SK-N-SH (cell line): ENCODE measurements at regions not wholly inside any gene's neighbourhood (a gene's known extent, or its start where the extent isn't known, plus 50 kb on each side); places are given as distances from the start of the nearest gene placed in this dataset.

Source experiments
- CTCF ChIA-PET: fragments of 300-600, 350-600 bp; formaldehyde crosslinking; extraction: SDS; loops from one replicate; lab custom pipeline; 2021; lab: Yijun Ruan, JAX
- POLR2A ChIA-PET: fragments of 350-600 bp; sonication (Branson Sonifier 250); formaldehyde crosslinking; extraction: SDS; loops from one replicate; lab custom pipeline; 2020; ENCODE audit warnings: antibody characterized with exemption, inconsistent platforms; lab: Yijun Ruan, JAX
- DNase-seq: peaks from one replicate; pipeline ENCODE4 v3.0.0; 2012
- H2AFZ ChIP-seq: fragments of 200-600 bp; sonication (generic); 2 replicates; pipeline ENCODE4 v1.8.1; 2016; ENCODE audit warnings: antibody characterized with exemption, mild to moderate bottlenecking, low read depth
- H3F3A ChIP-seq: fragments of 200-600 bp; sonication (generic); replicated peaks from 2 replicates; pipeline ENCODE3; 2016; ENCODE audit warnings: antibody characterized with exemption, mild to moderate bottlenecking; ENCODE audit not compliant: insufficient read depth
- H3K27ac ChIP-seq, 2 experiments: fragments of 200-500 bp in 1 of 2; fragments of 200-600 bp in 1 of 2; sonication (Bioruptor generic) in 1 of 2; sonication (generic), shearing (Covaris generic) in 1 of 2; 2 replicates each; pipeline versions ENCODE4 v1.5.1 to v1.6.1; 2014 to 2016; ENCODE audit warnings: low read depth in 2 of 2, inconsistent platforms in 1 of 2, low read length in 1 of 2, mild to moderate bottlenecking in 1 of 2, mixed read lengths in 1 of 2
- H3K27me3 ChIP-seq: fragments of 200-600 bp; sonication (generic), shearing (Covaris generic); 2 replicates; pipeline ENCODE4 v1.6.1; 2016; ENCODE audit warnings: mixed run types; ENCODE audit not compliant: insufficient read depth
- H3K36me3 ChIP-seq, 2 experiments: fragments of 200-500 bp in 1 of 2; fragments of 200-600 bp in 1 of 2; sonication (Bioruptor generic) in 1 of 2; sonication (generic) in 1 of 2; replicated peaks in 1 of 2; 2 replicates each; pipeline versions ENCODE3 to v1.5.1; 2014 to 2016; ENCODE audit warnings: low read length in 1 of 2, mild to moderate bottlenecking in 1 of 2; ENCODE audit not compliant: insufficient read depth in 2 of 2, control insufficient read depth in 1 of 2
- H3K4me1 ChIP-seq, 2 experiments: fragments of 200-500 bp in 1 of 2; fragments of 200-600 bp in 1 of 2; sonication (Bioruptor generic) in 1 of 2; sonication (generic), shearing (Covaris generic) in 1 of 2; 2 replicates each; pipeline versions ENCODE4 v1.5.1 to v1.6.1; 2014 to 2016; ENCODE audit warnings: low read depth in 1 of 2, low read length in 1 of 2, mixed run types in 1 of 2; ENCODE audit not compliant: insufficient read depth in 2 of 2, control insufficient read depth in 1 of 2
- H3K4me2 ChIP-seq: fragments of 200-600 bp; sonication (generic), shearing (Covaris generic); 2 replicates; pipeline ENCODE4 v1.6.1; 2017; ENCODE audit warnings: mixed run types
- H3K4me3 ChIP-seq, 2 experiments: fragments of 200-500 bp in 1 of 2; fragments of 200-600 bp in 1 of 2; sonication (Bioruptor generic) in 1 of 2; sonication (generic), shearing (Covaris generic) in 1 of 2; 2 replicates each; pipeline versions ENCODE4 v1.5.1 to v1.8.1; 2014 to 2016; ENCODE audit warnings: low read depth in 2 of 2, inconsistent platforms in 1 of 2, low read length in 1 of 2, mild to moderate bottlenecking in 1 of 2, mixed read lengths in 1 of 2, moderate library complexity in 1 of 2
- H3K79me2 ChIP-seq: fragments of 200-600 bp; sonication (generic); 2 replicates; pipeline ENCODE4 v1.8.1; 2017; ENCODE audit warnings: mild to moderate bottlenecking; ENCODE audit not compliant: insufficient read depth
- H3K9ac ChIP-seq: fragments of 200-600 bp; sonication (generic); 2 replicates; pipeline ENCODE4 v1.6.1; 2017; ENCODE audit warnings: mixed run types
- H3K9me2 ChIP-seq: fragments of 200-600 bp; sonication (generic); 2 replicates; pipeline ENCODE4 v1.6.1; 2017; ENCODE audit warnings: mixed run types
- H3K9me3 ChIP-seq: fragments of 200-600 bp; sonication (generic); 2 replicates; pipeline ENCODE4 v1.6.1; 2017; ENCODE audit warnings: mixed run types, mild to moderate bottlenecking, moderate library complexity
- H4K20me1 ChIP-seq: fragments of 200-600 bp; sonication (generic); 2 replicates; pipeline ENCODE4 v1.6.1; 2017; ENCODE audit warnings: mild to moderate bottlenecking, mixed run types; ENCODE audit not compliant: insufficient read depth
- CHD2 ChIP-seq: fragments of 150-350 bp; IDR thresholded peaks from 2 replicates; pipeline ENCODE4 v1.6.1; 2018; ENCODE audit warnings: low read length; ENCODE audit not compliant: partially characterized antibody
- ELF1 ChIP-seq: IDR thresholded peaks from 2 replicates; pipeline ENCODE4 v1.4.0; 2012
- FOSL2 ChIP-seq: IDR thresholded peaks from 2 replicates; pipeline ENCODE4 v1.4.0; 2012; ENCODE audit warnings: low read depth, mild to moderate bottlenecking, moderate library complexity, borderline replicate concordance
- FOXJ3 ChIP-seq: sonication (generic); formaldehyde crosslinking; IDR thresholded peaks from 2 replicates; pipeline ENCODE4 v1.5.1; 2020; ENCODE audit warnings: mild to moderate bottlenecking, missing genetic modification reagents
- FOXM1 ChIP-seq: IDR thresholded peaks from 2 replicates; pipeline ENCODE4 v1.4.0; 2012; ENCODE audit warnings: low read depth, mild to moderate bottlenecking
- GABPA ChIP-seq: IDR thresholded peaks from 2 replicates; pipeline ENCODE4 v1.4.0; 2012; ENCODE audit warnings: low read depth, mild to moderate bottlenecking
- JUND ChIP-seq: IDR thresholded peaks from 2 replicates; pipeline ENCODE4 v1.4.0; 2012
- MEF2A ChIP-seq: IDR thresholded peaks from 2 replicates; pipeline ENCODE4 v1.4.0; 2012; ENCODE audit warnings: low read depth, borderline replicate concordance
- MXI1 ChIP-seq: IDR thresholded peaks from 2 replicates; pipeline ENCODE4 v1.6.1; 2012; ENCODE audit warnings: mild to moderate bottlenecking, low read depth, low read length, improper control_type of control experiment
- PBX3 ChIP-seq: IDR thresholded peaks from 2 replicates; pipeline ENCODE4; 2012
- POLR2AphosphoS5 ChIP-seq: IDR thresholded peaks from 2 replicates; pipeline ENCODE4 v1.6.1; 2012; ENCODE audit warnings: low read depth, low read length
- RAD21 ChIP-seq: IDR thresholded peaks from 2 replicates; pipeline ENCODE4 v1.6.1; 2012; ENCODE audit warnings: mild to moderate bottlenecking, low read length
- RCOR1 ChIP-seq: fragments of 150-350 bp; IDR thresholded peaks from 2 replicates; pipeline ENCODE4 v1.6.1; 2017; ENCODE audit warnings: antibody characterized with exemption, low read length
- RXRA ChIP-seq: IDR thresholded peaks from 2 replicates; pipeline ENCODE4 v1.4.0; 2012; ENCODE audit warnings: low read depth, mild to moderate bottlenecking, borderline replicate concordance
- SMC3 ChIP-seq: IDR thresholded peaks from 2 replicates; pipeline ENCODE4 v1.6.1; 2012; ENCODE audit warnings: low read depth, low read length, improper control_type of control experiment
- TCF12 ChIP-seq: IDR thresholded peaks from 2 replicates; pipeline ENCODE4 v1.4.0; 2012
- YY1 ChIP-seq: IDR thresholded peaks from 2 replicates; pipeline ENCODE4 v1.4.0; 2012; ENCODE audit warnings: low read depth, mild to moderate bottlenecking
- WGBS: methylation state at CpG from one replicate; pipeline ENCODE4 v1.1.6; 2017; ENCODE audit warnings: low lambda C conversion rate; 5-methylcytosine and 5-hydroxymethylcytosine counted together
- TF ChIP-seq, protein P1 (sequence below): fragments of 150-350 bp; IDR thresholded peaks from 2 replicates; pipeline ENCODE4 v1.6.1; 2017; ENCODE audit warnings: antibody characterized with exemption, low read length, low read depth, borderline replicate concordance
- TF ChIP-seq, protein P2 (sequence below): IDR thresholded peaks from 2 replicates; pipeline ENCODE4 v1.6.1; 2012; ENCODE audit warnings: mild to moderate bottlenecking, low read depth, low read length, moderate library complexity
- TF ChIP-seq, protein P3 (sequence below): fragments of 150-350 bp; IDR thresholded peaks from 2 replicates; pipeline ENCODE4 v1.6.1; 2016; ENCODE audit warnings: mild to moderate bottlenecking, low read depth, low read length

GRCh38 chr15:23787346-23788105, 100.4 kb upstream of the NDN start:
- ChIA-PET POLR2A (no interaction called here), CTCF (no interaction called here)
- Histone ChIP-seq H3F3A (no peaks in the 10 kb centered on the region), H3K27me3 (no peaks in the 10 kb centered on the region), H2AFZ (no peak overlapping the region), H3K36me3 (no peaks in the 10 kb centered on the region), H3K79me2 (no peaks in the 10 kb centered on the region), H3K9ac (no peak overlapping the region), H4K20me1 (no peaks in the 10 kb centered on the region), H3K27ac (no peak overlapping the region), H3K9me2 (no peaks in the 10 kb centered on the region), H3K4me2 (no peak overlapping the region), H3K4me3 (no peak overlapping the region), H3K9me3 (no peaks in the 10 kb centered on the region), H3K4me1 (no peaks in the 10 kb centered on the region)
- no peak for TF ChIP-seq JUND
- TF ChIP-seq, protein P1, sequence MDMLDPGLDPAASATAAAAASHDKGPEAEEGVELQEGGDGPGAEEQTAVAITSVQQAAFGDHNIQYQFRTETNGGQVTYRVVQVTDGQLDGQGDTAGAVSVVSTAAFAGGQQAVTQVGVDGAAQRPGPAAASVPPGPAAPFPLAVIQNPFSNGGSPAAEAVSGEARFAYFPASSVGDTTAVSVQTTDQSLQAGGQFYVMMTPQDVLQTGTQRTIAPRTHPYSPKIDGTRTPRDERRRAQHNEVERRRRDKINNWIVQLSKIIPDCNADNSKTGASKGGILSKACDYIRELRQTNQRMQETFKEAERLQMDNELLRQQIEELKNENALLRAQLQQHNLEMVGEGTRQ: no peak
- TF ChIP-seq MXI1: no peak
- no peak for TF ChIP-seq SMC3
- TF ChIP-seq FOXJ3 (CRISPR knock-in tag): no peak
- TF ChIP-seq MEF2A: no peak
- no peak for TF ChIP-seq CHD2
- no peak for TF ChIP-seq ELF1
- TF ChIP-seq POLR2AphosphoS5: no peak
- no peak for TF ChIP-seq TCF12
- TF ChIP-seq FOSL2: no peak
- TF ChIP-seq PBX3: no peak
- no peak for TF ChIP-seq RCOR1
- no peak for TF ChIP-seq RAD21
- TF ChIP-seq, protein P2, sequence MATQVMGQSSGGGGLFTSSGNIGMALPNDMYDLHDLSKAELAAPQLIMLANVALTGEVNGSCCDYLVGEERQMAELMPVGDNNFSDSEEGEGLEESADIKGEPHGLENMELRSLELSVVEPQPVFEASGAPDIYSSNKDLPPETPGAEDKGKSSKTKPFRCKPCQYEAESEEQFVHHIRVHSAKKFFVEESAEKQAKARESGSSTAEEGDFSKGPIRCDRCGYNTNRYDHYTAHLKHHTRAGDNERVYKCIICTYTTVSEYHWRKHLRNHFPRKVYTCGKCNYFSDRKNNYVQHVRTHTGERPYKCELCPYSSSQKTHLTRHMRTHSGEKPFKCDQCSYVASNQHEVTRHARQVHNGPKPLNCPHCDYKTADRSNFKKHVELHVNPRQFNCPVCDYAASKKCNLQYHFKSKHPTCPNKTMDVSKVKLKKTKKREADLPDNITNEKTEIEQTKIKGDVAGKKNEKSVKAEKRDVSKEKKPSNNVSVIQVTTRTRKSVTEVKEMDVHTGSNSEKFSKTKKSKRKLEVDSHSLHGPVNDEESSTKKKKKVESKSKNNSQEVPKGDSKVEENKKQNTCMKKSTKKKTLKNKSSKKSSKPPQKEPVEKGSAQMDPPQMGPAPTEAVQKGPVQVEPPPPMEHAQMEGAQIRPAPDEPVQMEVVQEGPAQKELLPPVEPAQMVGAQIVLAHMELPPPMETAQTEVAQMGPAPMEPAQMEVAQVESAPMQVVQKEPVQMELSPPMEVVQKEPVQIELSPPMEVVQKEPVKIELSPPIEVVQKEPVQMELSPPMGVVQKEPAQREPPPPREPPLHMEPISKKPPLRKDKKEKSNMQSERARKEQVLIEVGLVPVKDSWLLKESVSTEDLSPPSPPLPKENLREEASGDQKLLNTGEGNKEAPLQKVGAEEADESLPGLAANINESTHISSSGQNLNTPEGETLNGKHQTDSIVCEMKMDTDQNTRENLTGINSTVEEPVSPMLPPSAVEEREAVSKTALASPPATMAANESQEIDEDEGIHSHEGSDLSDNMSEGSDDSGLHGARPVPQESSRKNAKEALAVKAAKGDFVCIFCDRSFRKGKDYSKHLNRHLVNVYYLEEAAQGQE: no peak
- TF ChIP-seq YY1: no peak
- TF ChIP-seq GABPA: no peak
- no peak for TF ChIP-seq FOXM1
- TF ChIP-seq RXRA: no peak
- TF ChIP-seq, protein P3, sequence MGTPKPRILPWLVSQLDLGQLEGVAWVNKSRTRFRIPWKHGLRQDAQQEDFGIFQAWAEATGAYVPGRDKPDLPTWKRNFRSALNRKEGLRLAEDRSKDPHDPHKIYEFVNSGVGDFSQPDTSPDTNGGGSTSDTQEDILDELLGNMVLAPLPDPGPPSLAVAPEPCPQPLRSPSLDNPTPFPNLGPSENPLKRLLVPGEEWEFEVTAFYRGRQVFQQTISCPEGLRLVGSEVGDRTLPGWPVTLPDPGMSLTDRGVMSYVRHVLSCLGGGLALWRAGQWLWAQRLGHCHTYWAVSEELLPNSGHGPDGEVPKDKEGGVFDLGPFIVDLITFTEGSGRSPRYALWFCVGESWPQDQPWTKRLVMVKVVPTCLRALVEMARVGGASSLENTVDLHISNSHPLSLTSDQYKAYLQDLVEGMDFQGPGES: no peak
- no peak for DNase-seq
- 0% methylated on average over 2 of the region's 2 CpGs for WGBS
